Epithelial cell of esophagus (primary cell): ENCODE measurements at regions not wholly inside any gene's neighbourhood (a gene's known extent, or its start where the extent isn't known, plus 50 kb on each side); places are given as distances from the start of the nearest gene placed in this dataset.

Experiments used
- DNase-seq: peaks from one replicate; pipeline ENCODE4 v3.0.0; 2010; ENCODE audit warnings: low read depth
- H3K4me3 ChIP-seq: 2 replicates; pipeline ENCODE4 v1.5.1; 2011; ENCODE audit warnings: mild to moderate bottlenecking, low read length, control low read depth
- CTCF ChIP-seq: IDR thresholded peaks from 2 replicates; pipeline ENCODE4 v1.5.1; 2011; ENCODE audit warnings: low read depth, mild to moderate bottlenecking, low read length, control low read depth, inconsistent platforms; ENCODE audit not compliant: insufficient read depth; ENCODE audit errors: missing control alignments

GRCh38 chr1:232367293-232367692, 262.6 kb downstream of the SIPA1L2 start:
- no peak for TF ChIP-seq CTCF
- peak; percentile 23 for DNase-seq
- no peak overlapping the region for H3K4me3 ChIP-seq

GRCh38 chr1:232364654-232365382, 265.1 kb downstream of the SIPA1L2 start:
- TF ChIP-seq CTCF: no peak
- no peak overlapping the region for H3K4me3 ChIP-seq
- DNase-seq: no peak

- H3K4me3 ChIP-seq: no peak overlapping the region
- DNase-seq: no peak
- no peak for TF ChIP-seq CTCF
Measured at GRCh38 chr1:232363008-232363407, 266.9 kb downstream of the SIPA1L2 start.

- no peak for DNase-seq
- TF ChIP-seq CTCF: no peak
- no peak overlapping the region for H3K4me3 ChIP-seq
Measured at GRCh38 chr1:232357416-232357815, 272.5 kb downstream of the SIPA1L2 start.

GRCh38 chr1:232355162-232356006, 274.5 kb downstream of the SIPA1L2 start:
- DNase-seq: no peak
- TF ChIP-seq CTCF: no peak
- no peak overlapping the region for H3K4me3 ChIP-seq

- DNase-seq: no peak
- TF ChIP-seq CTCF: no peak
- H3K4me3 ChIP-seq: no peak overlapping the region
Measured at GRCh38 chr1:232353001-232353400, 276.9 kb downstream of the SIPA1L2 start.
